GM21381 (cell line): ENCODE measurements at regions not wholly inside any gene's neighbourhood (a gene's known extent, or its start where the extent isn't known, plus 50 kb on each side); places are given as distances from the start of the nearest gene placed in this dataset.
"Not testable (repeated sequence)": the region's sequence is repeated elsewhere in the genome, so short reads cannot be mapped to it uniquely, and the experiment has no call there.

Source experiments
- ATAC-seq: cut with Tn5 transposase; IDR thresholded peaks from one replicate; pipeline ENCODE4 v1.9.1; 2021; ENCODE audit warnings: mild to moderate bottlenecking, moderate library complexity; ENCODE audit not compliant: unreplicated experiment

- not testable (repeated sequence) for ATAC-seq
These were observed 134.0 kb downstream of the FAM72B start for GRCh38 chr1:121050097-121050496.

- not testable (repeated sequence) for ATAC-seq
These were observed 132.9 kb downstream of the FAM72B start for GRCh38 chr1:121051161-121051790.

GRCh38 chr1:121052081-121052660 lies 132.0 kb downstream of the FAM72B start:
- not testable (repeated sequence) for ATAC-seq

- not testable (repeated sequence) for ATAC-seq
These were observed 129.2 kb downstream of the FAM72B start for GRCh38 chr1:121054928-121055327.

GRCh38 chr1:121066925-121067324 lies 117.2 kb downstream of the FAM72B start:
- ATAC-seq, result not testable (repeated sequence)

GRCh38 chr1:121068738-121069499 lies 115.2 kb downstream of the FAM72B start:
- not testable (repeated sequence) for ATAC-seq

- not testable (repeated sequence) for ATAC-seq
These were observed 110.3 kb downstream of the FAM72B start for GRCh38 chr1:121073852-121074251.

- not testable (repeated sequence) for ATAC-seq
These were observed 108.8 kb downstream of the FAM72B start for GRCh38 chr1:121075254-121075805.

GRCh38 chr1:121076674-121077073 lies 107.5 kb downstream of the FAM72B start:
- ATAC-seq, result peak; percentile 89

GRCh38 chr1:121079655-121080054 lies 104.5 kb downstream of the FAM72B start:
- ATAC-seq, result not testable (repeated sequence)

- ATAC-seq, result not testable (repeated sequence)
These were observed 103.8 kb downstream of the FAM72B start for GRCh38 chr1:121080197-121080903.

GRCh38 chr1:121080904-121081264 lies 103.3 kb downstream of the FAM72B start:
- not testable (repeated sequence) for ATAC-seq

GRCh38 chr1:121081625-121082199 lies 102.4 kb downstream of the FAM72B start:
- ATAC-seq, result not testable (repeated sequence)

GRCh38 chr1:121082995-121083394 lies 101.1 kb downstream of the FAM72B start:
- ATAC-seq, result not testable (repeated sequence)

- not testable (repeated sequence) for ATAC-seq
These were observed 97.9 kb downstream of the FAM72B start for GRCh38 chr1:121086249-121086648.

- ATAC-seq, result not testable (repeated sequence)
These were observed 96.9 kb downstream of the FAM72B start for GRCh38 chr1:121087221-121087620.

GRCh38 chr1:121088568-121088967 lies 95.6 kb downstream of the FAM72B start:
- ATAC-seq, result not testable (repeated sequence)

- not testable (repeated sequence) for ATAC-seq
These were observed 91.7 kb downstream of the FAM72B start for GRCh38 chr1:121092329-121092968.

- not testable (repeated sequence) for ATAC-seq
These were observed 89.1 kb downstream of the FAM72B start for GRCh38 chr1:121095014-121095413.
